HG03520 (cell line): ENCODE measurements at regions not wholly inside any gene's neighbourhood (a gene's known extent, or its start where the extent isn't known, plus 50 kb on each side); places are given as distances from the start of the nearest gene placed in this dataset.
A peak's percentile ranks its signal among the peaks of the same experiment; 100 is the strongest.

Experiments used
- ATAC-seq: cut with Tn5 transposase; IDR thresholded peaks from one replicate; pipeline ENCODE4 v1.9.1; 2021; ENCODE audit warnings: mild to moderate bottlenecking, moderate library complexity; ENCODE audit not compliant: unreplicated experiment

DNA sequence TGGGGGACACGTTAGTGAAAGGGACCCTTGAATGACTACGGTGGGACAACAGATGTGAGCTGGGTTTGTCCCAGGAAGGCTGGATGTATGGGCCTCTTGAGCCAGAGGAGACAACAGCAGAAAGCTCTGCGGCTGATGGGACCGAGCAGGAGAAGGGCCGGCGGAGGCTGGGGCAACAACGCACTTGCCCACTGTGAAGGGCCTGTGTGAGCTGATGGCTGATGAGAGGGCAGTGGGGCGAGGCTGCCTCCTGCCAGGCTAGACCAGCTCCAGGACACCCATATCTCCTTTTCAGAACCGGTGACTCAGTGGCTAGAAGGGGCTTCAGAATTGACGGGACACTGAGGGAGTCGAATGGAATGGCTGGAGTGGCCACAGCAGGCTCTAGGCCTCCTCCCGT lies 250.1 kb downstream of the SEC14L1 start:
- no peak for ATAC-seq

- no peak for ATAC-seq
Observed at GRCh38 chr17:77391668-77392375, 251.1 kb downstream of the SEC14L1 start.

- ATAC-seq, result no peak
Observed at GRCh38 chr17:77392376-77393273, 251.9 kb downstream of the SEC14L1 start.

- no peak for ATAC-seq
Observed at GRCh38 chr17:77393274-77393600, 252.5 kb downstream of the SEC14L1 start.

- no peak for ATAC-seq
Observed at GRCh38 chr17:77393867-77394539, 253.2 kb downstream of the SEC14L1 start.

- ATAC-seq, result no peak
Observed at GRCh38 chr17:77394540-77395295, 253.9 kb downstream of the SEC14L1 start.

DNA sequence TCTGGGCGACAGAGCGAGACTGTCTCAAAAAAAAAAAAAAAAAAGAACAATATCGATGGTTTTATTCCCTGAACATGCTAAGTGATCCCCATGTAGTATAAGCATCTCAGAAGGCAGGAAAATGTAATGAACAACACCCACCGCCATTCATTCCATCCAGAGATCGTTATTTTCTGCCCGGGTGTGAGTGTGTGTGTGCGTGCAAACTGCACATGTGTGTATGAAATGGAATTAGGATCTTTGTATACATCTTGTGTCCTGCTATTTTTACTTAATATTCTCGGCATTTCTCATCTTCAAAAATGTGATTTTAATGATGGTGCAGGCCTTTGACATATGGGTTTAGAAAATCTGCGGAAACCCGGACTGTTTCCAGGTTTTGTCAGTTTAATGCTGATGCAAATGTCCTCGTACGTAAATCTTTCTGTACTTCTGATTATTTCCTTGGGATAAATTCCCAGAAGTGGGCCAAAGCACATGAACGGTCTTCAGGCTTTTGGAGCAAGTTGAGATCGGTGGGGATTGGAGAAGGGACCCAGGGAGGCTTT lies 254.8 kb downstream of the SEC14L1 start:
- ATAC-seq, result no peak

DNA sequence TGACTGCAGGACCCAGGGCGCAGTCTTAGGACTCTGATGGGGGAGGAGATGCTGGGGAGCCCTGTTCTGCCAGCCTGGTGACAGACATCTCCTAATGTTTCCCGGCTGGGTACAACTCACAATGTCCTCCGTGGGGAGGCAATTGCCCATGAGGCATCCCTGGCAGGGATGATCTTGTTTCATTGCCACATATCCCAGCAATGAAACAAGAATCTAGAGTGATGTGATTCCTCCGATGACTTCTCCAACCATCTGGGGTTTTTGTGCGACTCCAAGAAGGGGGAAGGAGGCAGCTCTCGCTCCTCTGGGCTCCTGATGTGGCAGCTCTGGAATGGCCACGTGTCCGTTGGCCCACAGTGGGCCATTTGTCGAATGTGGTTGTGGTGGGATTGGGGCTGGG lies 255.8 kb downstream of the SEC14L1 start:
- no peak for ATAC-seq

GRCh38 chr17:77398274-77398673 lies 257.5 kb downstream of the SEC14L1 start:
- no peak for ATAC-seq

DNA sequence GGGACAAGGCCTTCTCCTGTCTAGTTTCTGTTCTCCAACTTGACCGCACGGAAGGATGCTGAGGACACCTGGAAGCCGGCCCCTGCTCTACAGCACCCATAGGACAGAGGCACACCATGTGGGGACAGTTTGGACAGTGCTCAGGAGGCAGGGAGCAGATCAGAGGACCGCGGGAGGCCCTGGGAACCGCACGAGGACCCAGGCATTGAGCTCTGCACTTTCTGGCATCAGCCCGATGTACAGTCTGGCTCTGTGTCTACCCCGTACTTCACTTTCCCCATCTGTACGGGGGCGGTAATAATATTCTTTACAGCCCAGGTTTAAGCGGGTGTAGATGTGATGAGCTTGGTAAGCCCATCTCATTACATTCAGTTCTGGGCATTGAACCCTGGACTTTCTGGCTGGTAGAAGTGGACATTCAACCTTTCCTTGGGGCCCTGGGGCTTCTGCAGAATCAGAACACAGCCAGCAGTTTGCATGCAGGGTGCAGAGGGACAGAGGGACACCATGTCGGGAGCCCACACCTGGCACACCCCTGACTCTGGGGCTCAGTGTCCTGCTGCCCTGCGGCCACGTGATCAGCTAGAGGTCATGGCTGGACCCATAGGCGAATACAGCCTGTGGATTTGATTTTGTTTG lies 258.7 kb downstream of the SEC14L1 start:
- ATAC-seq, result no peak

GRCh38 chr17:77400445-77400870 lies 259.7 kb downstream of the SEC14L1 start:
- no peak for ATAC-seq

DNA sequence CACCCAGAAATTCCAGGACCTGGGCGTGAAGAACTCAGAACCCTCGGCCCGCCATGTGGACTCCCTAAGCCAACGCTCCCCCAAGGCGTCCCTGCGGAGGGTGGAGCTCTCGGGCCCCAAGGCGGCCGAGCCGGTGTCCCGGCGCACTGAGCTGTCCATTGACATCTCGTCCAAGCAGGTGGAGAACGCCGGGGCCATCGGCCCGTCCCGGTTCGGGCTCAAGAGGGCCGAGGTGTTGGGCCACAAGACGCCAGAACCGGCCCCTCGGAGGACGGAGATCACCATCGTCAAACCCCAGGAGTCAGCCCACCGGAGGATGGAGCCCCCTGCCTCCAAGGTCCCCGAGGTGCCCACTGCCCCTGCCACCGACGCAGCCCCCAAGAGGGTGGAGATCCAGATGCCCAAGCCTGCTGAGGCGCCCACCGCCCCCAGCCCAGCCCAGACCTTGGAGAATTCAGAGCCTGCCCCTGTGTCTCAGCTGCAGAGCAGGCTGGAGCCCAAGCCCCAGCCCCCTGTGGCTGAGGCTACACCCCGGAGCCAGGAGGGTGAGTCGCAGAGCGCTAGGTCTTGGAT lies 261.5 kb downstream of the SEC14L1 start:
- no peak for ATAC-seq

DNA sequence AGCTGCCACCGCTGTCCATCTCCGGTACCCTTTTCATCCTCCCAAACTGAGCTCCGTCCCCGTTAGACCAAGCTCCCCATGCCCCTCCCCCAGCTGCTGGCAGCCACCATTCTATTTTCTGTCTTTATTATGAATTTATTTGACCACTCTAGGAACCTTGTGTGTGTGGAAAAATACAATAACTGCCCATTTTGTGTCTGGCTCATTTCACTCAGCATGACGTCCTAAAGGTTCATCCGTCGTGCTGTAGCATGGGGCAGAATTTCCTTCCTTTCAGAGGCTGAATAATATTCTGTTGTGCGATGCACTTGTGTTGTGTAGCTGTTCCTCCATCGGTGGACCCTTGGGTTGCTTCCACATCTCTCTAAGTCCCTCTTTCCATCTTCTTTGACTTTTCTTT lies 263.1 kb downstream of the SEC14L1 start:
- ATAC-seq, result no peak

DNA sequence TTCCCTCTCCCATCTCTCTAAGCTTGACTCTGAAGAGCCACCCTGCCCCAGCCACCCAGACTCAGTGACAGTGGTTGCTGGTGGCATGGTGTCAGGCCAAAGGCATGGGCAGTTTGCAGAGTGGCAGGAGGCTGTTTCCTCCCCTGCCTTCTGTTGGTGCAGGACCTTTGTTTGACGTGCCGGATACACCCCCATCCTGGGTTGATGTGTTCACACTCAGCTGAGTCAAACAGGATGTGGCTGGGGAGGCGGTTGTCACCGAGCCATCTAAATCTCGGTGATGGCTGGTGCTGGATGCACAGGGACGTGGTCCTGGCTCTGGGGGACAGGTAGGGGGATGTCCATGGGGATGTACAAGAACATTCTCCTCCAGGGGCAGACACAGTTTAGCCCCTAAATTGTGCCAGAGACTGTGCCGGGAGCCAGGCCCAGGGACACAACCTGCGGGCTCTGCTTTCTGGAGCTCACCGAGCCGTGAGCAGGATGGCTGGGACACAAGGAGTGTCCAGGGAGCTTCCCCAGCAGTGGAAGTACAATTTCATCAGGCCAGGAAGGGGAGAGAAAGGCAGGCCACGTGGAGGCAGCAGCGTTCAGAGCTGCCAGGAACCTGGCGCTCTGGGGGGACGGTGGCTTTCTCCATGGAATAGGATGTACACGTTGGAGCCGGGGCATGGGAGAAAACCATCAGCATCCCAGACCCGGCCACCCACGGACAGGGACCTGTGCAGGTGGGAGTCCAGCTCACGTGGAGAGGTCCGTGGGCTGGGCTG lies 264.2 kb downstream of the SEC14L1 start:
- ATAC-seq, result peak; percentile 38

- ATAC-seq, result no peak
Observed at GRCh38 chr17:77405867-77406732, 265.3 kb downstream of the SEC14L1 start.

GRCh38 chr17:77407321-77408277 lies 266.8 kb downstream of the SEC14L1 start:
- ATAC-seq, result no peak

DNA sequence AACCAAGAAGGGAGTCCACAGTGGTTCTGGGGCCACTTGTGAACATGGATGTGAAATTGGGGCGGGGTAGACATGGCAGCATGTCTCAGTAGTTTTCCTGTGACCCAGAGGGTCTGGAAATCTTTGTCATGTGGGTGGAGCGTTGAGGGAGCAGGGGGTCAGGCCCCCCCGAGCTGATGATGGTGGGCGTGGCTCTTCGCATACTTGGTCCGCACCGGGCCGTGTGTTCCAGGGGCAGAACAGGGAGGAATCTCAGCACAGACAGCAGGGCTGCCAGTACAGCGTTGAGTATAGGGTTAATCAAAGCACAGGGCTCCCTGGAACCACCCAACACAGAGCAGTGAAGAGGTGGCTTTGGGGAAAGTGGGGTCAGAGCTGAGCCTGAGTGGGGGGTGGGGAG lies 267.5 kb downstream of the SEC14L1 start:
- ATAC-seq, result no peak
